CD4-positive, alpha-beta T cell (primary cell): ENCODE measurements at regions not wholly inside any gene's neighbourhood (a gene's known extent, or its start where the extent isn't known, plus 50 kb on each side); places are given as distances from the start of the nearest gene placed in this dataset.

ENCODE experiments used
- ATAC-seq: fragments of 200-7000 bp; cut with Tn5 transposase; one replicate; pipeline ENCODE4 v1.10.0; 2022; ENCODE audit warnings: mild to moderate bottlenecking; ENCODE audit not compliant: poor library complexity
- CTCF ChIA-PET: fragments of 350-600 bp; sonication (Branson Sonifier 250); formaldehyde crosslinking; loops from one replicate; lab custom pipeline; 2021; ENCODE audit warnings: antibody characterized with exemption, inconsistent platforms; lab: Charles Lee
- POLR2A ChIA-PET: fragments of 350-600 bp; sonication (Branson Sonifier 250); formaldehyde crosslinking; loops from one replicate; lab custom pipeline; 2021; ENCODE audit warnings: antibody characterized with exemption, inconsistent platforms; lab: Charles Lee
- DNase-seq, 14 experiments: peaks; one replicate each; pipeline ENCODE4 v3.0.0-alpha.2; 2013 to 2020; ENCODE audit warnings: mixed read lengths in 2 of 14
- H3K27ac ChIP-seq, 2 donors: one replicate each; pipeline versions ENCODE4 v1.5.1 to v1.7.0; 2013; ENCODE audit warnings: low read length in 2 of 2, low read depth in 1 of 2, mild to moderate bottlenecking in 1 of 2
- H3K27me3 ChIP-seq, 2 experiments: 1 replicate in 1 of 2; 2 replicates in 1 of 2; pipeline versions ENCODE4 v1.6.1 to v1.7.0; 2013; ENCODE audit warnings: low read length in 2 of 2, control low read depth in 1 of 2, mild to moderate bottlenecking in 1 of 2, moderate library complexity in 1 of 2; ENCODE audit not compliant: insufficient read depth in 2 of 2, control insufficient read depth in 1 of 2
- H3K36me3 ChIP-seq: one replicate; pipeline ENCODE4 v1.6.1; 2013; ENCODE audit warnings: low read length, control low read depth; ENCODE audit not compliant: insufficient read depth
- H3K4me1 ChIP-seq: one replicate; pipeline ENCODE4 v1.6.1; 2013; ENCODE audit warnings: low read length, control low read depth; ENCODE audit not compliant: insufficient read depth
- H3K4me3 ChIP-seq: one replicate; pipeline ENCODE4 v1.5.1; 2013; ENCODE audit warnings: mild to moderate bottlenecking, low read length, moderate library complexity
- H3K9me3 ChIP-seq, 2 experiments: 1 replicate in 1 of 2; 2 replicates in 1 of 2; pipeline versions ENCODE4 v1.6.1 to v1.7.0; 2013; ENCODE audit warnings: low read length in 2 of 2, mild to moderate bottlenecking in 2 of 2, control low read depth in 1 of 2, moderate library complexity in 1 of 2; ENCODE audit not compliant: control insufficient read depth in 1 of 2, insufficient read depth in 1 of 2
- H3K27ac Mint-ChIP-seq: one replicate; pipeline ENCODE4 v1.8.0; 2020; ENCODE audit warnings: mixed read lengths
- H3K27me3 Mint-ChIP-seq: one replicate; pipeline ENCODE4 v1.8.0; 2021; ENCODE audit warnings: mixed read lengths
- H3K36me3 Mint-ChIP-seq: one replicate; pipeline ENCODE4 v1.8.0; 2021; ENCODE audit warnings: low read depth, mixed read lengths
- H3K4me1 Mint-ChIP-seq: one replicate; pipeline ENCODE4 v1.8.0; 2021; ENCODE audit warnings: low read depth, mixed read lengths
- H3K4me3 Mint-ChIP-seq: one replicate; pipeline ENCODE4 v1.8.0; 2020; ENCODE audit warnings: mild to moderate bottlenecking, mixed read lengths
- H3K9me3 Mint-ChIP-seq: one replicate; pipeline ENCODE4 v1.8.0; 2020; ENCODE audit warnings: mixed read lengths
- CTCF ChIP-seq: fragments of 200-600 bp; IDR thresholded peaks from one replicate; pipeline ENCODE4 v1.8.0; 2022; ENCODE audit warnings: antibody characterized with exemption, mild to moderate bottlenecking
- intact Hi-C, 2 experiments: fragments of 100-400 bp; cut with DNase I in 1 of 2; cut with micrococcal nuclease in 1 of 2; formaldehyde crosslinking; loops; one replicate each; pipeline versions ENCODE4 v1.15.1 to v1.9.0; 2023 to 2025; cut with DNase I, micrococcal nuclease

GRCh38 chr14:43359317-43359716 is 1147.8 kb downstream of the FSCB start:
- peaks cover 0 to 15% of the 10 kb centered on the region in 2 experiments for H3K9me3 ChIP-seq
- Mint-ChIP-seq H3K27me3 (no peaks in the 10 kb centered on the region), H3K4me1 (no peaks in the 10 kb centered on the region), H3K27ac (no peak overlapping the region), H3K9me3 (peaks cover 3% of the 10 kb centered on the region), H3K4me3 (no peak overlapping the region), H3K36me3 (no peaks in the 10 kb centered on the region)
- H3K36me3 ChIP-seq: no peaks in the 10 kb centered on the region
- H3K27ac ChIP-seq: no peak overlapping the region
- H3K4me3 ChIP-seq: no peak overlapping the region
- intact Hi-C loops: no loop called here
- ChIA-PET CTCF (no interaction called here), POLR2A (no interaction called here)
- DNase-seq (peak in 1 of 14 experiments; percentile 3), ATAC-seq (no peak)
- TF ChIP-seq CTCF: no peak
- H3K4me1 ChIP-seq: no peaks in the 10 kb centered on the region
- no peaks in the 10 kb centered on the region for H3K27me3 ChIP-seq

GRCh38 chr14:43356979-43357545 is 1150.0 kb downstream of the FSCB start:
- Mint-ChIP-seq H3K36me3 (no peaks in the 10 kb centered on the region), H3K4me3 (no peak overlapping the region), H3K4me1 (no peaks in the 10 kb centered on the region), H3K9me3 (peaks cover 8% of the 10 kb centered on the region), H3K27me3 (no peaks in the 10 kb centered on the region), H3K27ac (no peak overlapping the region)
- H3K27ac ChIP-seq: no peak overlapping the region
- H3K36me3 ChIP-seq: no peaks in the 10 kb centered on the region
- peaks cover 0 to 12% of the 10 kb centered on the region in 2 experiments for H3K9me3 ChIP-seq
- CTCF ChIA-PET: no interaction called here
- intact Hi-C loops: no loop called here
- H3K4me1 ChIP-seq: no peaks in the 10 kb centered on the region
- TF ChIP-seq CTCF: no peak
- ATAC-seq (no peak), DNase-seq (no peak)
- H3K27me3 ChIP-seq: no peaks in the 10 kb centered on the region
- POLR2A ChIA-PET: no interaction called here
- no peak overlapping the region for H3K4me3 ChIP-seq

- Mint-ChIP-seq H3K36me3 (no peaks in the 10 kb centered on the region), H3K4me3 (no peak overlapping the region), H3K9me3 (peaks cover 8% of the 10 kb centered on the region), H3K27me3 (no peaks in the 10 kb centered on the region), H3K4me1 (no peaks in the 10 kb centered on the region), H3K27ac (no peak overlapping the region)
- intact Hi-C loops: no loop called here
- no peak overlapping the region for H3K27ac ChIP-seq
- peaks cover 0 to 12% of the 10 kb centered on the region in 2 experiments for H3K9me3 ChIP-seq
- no peaks in the 10 kb centered on the region for H3K27me3 ChIP-seq
- H3K4me1 ChIP-seq: no peaks in the 10 kb centered on the region
- ChIA-PET POLR2A (no interaction called here), CTCF (no interaction called here)
- H3K36me3 ChIP-seq: no peaks in the 10 kb centered on the region
- TF ChIP-seq CTCF: no peak
- ATAC-seq (no peak), DNase-seq (no peak)
- no peak overlapping the region for H3K4me3 ChIP-seq
Measured at GRCh38 chr14:43356382-43356781, 1150.7 kb downstream of the FSCB start.
